SKM-1 (cell line): ENCODE measurements at regions not wholly inside any gene's neighbourhood (a gene's known extent, or its start where the extent isn't known, plus 50 kb on each side); places are given as distances from the start of the nearest gene placed in this dataset.

ENCODE experiments used
- DNase-seq: peaks from one replicate; lab custom pipeline; 2025; ENCODE audit not compliant: unreplicated experiment; lab: John Stamatoyannopoulos, UW

DNA sequence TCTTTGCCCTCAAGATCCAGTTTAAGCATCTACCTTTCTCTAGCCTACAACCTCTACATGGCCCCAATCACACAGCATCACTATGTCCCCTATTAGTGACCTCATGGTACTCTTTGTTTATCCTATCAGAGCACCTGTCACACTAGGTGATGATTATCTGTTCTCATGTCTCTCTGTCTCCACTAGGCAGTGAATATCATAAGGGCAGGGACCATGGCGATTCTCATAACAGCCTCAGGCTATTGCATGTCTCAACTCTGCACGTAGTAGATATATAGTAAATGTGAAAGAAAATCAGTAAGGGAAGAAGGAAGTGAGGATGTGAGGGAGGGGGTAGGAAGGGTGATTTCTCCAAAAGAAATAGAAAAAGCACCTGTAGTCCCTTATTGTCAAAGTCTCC is 311.0 kb downstream of the NSG2 start:
- DNase-seq, result no peak

DNA sequence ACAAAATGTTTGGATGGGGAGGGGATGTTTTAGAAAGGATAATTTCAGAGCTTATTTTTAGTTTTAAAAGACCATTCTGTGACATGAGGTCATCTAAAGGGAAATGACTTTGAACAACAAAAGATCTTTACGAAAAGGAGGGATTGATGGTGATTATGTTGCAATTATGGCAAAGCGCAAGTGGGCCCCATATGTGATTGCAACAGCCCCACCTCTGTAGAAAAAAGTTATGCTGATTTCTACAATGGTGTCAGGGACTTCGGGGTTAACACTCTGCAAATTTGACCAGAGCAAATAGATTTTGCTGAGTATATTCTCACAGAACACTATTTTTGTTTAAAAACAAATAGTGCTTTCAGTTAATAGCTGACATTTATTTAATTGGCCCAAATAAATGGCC is 312.8 kb downstream of the NSG2 start:
- peak; percentile 22 for DNase-seq

DNA sequence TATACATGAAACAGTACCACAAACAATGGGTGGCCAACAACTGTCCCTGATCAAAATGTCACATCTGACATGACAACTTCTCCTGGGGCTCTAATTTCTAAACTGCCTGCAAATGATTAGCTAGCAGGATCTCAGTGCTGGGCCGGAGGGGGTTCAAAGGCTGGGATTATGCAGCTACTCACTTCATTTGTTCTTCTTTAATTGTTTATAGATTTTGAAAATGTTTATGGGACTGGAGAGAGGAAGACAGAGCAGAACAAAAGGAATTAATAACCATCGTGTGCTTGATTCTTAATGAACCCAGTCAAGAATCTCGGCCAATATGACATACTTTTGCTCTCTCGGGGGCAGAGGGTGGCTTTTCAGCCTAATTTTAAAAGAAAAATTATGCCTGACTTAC is 313.6 kb downstream of the NSG2 start:
- DNase-seq, result no peak

DNA sequence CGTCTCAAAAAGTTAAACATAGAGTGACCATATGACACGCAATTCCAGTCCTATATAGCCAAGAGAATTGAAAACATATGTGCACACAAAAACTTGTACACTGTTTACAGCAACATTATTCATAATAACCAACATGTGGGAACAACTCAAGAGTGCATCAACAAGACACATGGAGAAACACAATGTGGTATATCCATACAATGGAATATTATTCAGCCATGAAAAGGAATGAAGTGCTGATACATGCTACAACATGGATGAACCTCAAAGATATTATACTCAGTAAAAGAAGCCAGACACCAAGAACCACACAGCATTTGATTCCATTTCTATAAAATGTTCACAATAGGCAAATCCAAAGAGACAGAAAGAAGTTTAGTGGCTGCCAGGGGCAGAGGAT is 317.0 kb downstream of the NSG2 start:
- DNase-seq, result no peak

DNA sequence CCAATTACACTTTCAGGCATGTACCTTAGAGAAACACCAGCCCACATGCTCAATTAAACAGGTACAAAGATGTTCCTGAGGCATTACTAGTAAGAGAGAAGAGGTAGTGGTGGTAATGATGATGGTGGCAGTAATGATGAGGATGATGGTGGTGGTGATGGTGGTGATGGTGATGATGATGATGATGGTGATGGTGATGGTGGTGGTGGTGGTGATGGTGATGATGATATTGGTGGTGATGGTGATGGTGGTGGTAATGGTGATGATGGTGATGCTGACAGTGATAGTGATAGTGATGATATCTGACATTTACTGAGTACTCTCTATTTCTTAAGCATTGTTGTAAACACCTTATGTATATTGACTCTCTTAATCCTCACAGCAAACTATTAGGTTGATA is 318.4 kb downstream of the NSG2 start:
- no peak for DNase-seq

DNA sequence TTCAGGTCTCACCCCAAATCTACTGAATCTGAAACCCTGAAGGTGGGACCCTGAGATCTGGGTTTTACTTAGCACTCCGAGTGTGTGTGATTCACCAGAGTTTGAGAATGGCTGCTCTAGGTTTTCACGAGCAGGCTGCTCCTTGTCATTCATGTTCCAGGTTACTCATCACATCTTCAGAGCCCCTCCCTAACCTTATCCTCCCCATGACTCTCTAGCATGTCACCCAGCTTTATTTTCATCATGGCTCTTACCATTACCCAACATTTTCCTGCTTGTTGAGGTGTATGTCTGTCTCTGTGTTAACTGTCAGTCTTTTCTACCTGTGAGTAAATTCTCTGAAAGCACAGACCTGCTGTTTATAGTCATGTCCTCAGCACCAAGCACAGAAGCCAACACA is 319.2 kb downstream of the NSG2 start:
- DNase-seq, result no peak

DNA sequence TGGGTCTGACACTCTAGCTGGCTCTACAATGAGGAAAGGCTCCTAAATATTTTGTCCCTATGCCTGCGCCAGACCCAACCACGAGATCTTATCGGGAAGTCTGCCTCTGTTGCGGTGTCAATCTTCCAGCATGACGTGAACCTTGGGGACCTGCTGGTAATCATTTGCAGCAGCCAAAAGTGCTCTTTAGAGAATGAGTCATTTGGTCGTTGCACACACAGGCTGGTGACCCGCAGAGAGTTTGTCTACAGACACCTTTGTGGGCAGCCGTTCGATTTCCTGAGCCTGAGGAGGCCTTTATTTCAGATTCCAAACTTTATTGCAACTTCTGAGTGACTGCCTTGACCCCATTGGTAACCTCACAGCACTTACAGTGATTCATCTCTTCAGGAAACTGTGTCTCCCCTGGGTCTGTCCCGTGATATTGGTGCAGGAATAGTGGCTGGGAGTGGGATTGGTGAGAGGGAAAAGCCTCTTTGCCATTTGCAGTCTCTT is 326.1 kb downstream of the NSG2 start:
- no peak for DNase-seq

DNA sequence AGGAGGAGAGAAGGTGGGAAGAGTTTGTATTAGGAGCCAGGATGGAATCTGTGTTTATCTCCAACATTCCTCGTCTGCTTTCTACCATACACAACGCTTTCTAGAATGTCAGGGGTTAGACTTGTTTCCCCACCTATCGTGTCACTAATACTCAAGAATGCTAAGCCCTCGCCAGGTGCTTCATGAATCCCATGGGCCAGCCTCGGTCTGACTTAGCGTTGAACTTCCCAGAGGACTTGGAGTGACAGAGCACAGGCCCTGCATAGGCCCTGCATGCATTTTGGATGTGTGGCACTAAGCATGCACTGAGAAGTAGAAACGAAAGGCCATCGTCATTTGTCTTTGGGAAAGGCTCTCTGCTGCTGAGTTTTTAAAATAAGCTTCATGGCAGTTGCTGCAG is 328.7 kb downstream of the NSG2 start:
- no peak for DNase-seq

DNA sequence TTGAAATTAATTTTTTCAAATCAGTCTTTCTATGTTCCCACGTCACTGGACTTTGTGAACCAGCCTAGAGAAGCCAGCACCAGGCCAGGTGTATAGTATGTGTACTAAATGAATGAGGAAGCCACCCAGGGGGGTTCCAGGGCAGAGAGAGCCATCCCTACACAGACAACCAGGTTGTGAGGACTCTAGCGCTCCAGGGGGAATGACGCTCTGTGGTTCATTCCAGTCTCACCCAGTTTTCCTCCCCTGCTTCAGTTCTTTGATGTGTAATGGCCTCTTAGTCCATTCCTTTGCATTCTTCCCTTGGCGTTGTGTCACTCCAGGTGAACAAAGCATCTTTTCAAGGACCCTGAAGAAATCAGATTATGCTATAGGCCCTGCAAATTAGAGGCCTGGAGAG is 330.6 kb downstream of the NSG2 start:
- DNase-seq, result no peak

DNA sequence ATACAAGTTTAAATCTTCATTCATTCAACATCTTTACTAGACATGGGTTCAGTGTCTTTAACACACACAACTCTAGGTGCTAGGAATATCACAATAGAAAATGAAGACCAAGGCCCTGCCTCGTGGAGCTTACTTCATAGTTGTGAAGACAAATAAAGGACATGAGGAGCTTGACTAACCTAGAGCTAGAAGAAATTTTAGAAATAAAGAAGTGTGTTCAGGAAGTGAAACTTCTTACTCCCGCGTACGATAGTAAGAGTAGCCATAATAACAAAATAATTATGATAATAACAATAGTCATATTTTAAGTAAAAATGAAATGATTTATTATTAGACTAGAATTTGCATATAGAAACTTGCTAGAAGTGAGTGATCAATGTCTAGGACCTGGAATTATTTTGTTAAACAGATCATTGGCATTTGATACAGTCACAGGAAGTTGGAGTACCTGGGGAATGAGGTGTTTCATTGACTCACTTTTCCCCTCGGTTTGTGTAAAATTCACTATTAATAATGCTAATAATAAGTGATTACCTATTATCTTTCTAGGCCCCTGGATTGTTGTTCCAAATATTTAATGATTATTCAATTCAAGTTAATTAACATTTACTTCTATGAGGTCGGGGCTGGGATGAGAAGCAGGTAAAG is 331.3 kb downstream of the NSG2 start:
- no peak for DNase-seq

DNA sequence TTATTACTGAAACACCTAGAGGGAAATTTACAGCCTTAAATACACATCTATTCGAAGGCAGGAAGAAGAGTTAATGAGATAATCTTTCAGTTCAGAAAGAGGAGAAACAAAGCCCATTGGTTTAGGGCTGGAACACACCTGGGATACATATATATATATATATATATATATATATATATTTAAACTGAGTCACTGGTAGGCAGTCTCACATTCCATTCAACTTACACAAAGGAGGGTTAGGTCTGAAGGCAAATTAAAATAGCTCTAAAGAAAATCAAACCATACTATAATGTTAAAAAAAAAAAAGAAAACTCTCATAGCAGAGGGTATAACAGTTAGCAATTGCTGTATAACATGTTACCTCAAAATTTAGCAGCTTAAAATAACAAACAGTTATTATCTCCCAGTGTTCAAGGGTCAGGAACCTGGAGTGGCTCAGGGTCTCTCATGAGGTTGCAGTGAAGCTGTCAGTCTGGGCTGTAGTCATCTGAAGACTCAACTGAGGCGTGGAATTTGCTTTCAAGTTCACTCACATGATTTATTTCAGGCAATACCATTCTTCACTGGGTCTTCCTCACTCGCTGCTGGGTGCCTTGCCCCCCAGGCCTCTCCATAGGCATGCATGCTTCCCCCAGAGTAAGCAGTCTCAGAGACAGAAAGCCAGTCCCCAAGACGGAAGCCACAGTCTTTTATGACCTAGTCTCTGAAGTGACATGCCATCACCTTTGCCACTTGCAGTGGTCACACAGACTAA is 332.8 kb downstream of the NSG2 start:
- no peak for DNase-seq

DNA sequence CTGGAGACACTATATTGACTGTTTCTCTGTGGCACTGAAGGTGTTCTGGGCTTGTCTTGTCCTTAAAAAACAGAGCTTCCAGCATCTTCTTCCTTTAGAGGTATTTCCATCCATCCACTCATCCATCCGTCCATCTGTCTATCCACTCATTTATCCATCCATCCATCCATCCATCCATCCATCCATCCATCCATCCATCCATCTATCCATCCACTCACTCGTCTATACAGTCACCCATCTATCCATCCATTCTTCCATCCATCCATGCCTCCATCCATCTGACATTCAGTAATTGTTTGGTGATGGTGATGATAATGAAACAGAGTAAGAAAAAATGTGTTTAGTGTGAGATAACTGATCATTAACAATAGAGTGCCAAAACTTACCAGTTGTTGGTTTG is 334.8 kb downstream of the NSG2 start:
- DNase-seq, result no peak

DNA sequence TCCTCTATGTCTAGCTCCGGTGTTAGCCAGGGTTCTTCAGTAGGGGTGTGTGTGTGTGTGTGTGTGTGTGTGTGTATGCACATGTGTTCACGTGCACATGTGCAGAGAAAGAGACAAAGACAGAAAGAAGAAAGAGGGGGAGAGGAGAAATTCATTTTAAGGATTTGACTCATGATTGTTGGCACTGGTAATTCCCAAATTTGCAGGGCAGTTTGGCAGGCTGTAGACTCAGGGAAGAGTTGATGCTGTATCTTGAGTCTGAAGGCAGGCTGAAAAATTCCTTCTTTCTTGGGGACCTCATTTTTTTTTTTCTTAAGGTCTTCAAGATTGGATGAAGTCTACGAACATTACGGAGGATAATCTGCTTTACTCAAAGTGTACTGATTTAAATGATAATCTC is 335.7 kb downstream of the NSG2 start:
- no peak for DNase-seq

DNA sequence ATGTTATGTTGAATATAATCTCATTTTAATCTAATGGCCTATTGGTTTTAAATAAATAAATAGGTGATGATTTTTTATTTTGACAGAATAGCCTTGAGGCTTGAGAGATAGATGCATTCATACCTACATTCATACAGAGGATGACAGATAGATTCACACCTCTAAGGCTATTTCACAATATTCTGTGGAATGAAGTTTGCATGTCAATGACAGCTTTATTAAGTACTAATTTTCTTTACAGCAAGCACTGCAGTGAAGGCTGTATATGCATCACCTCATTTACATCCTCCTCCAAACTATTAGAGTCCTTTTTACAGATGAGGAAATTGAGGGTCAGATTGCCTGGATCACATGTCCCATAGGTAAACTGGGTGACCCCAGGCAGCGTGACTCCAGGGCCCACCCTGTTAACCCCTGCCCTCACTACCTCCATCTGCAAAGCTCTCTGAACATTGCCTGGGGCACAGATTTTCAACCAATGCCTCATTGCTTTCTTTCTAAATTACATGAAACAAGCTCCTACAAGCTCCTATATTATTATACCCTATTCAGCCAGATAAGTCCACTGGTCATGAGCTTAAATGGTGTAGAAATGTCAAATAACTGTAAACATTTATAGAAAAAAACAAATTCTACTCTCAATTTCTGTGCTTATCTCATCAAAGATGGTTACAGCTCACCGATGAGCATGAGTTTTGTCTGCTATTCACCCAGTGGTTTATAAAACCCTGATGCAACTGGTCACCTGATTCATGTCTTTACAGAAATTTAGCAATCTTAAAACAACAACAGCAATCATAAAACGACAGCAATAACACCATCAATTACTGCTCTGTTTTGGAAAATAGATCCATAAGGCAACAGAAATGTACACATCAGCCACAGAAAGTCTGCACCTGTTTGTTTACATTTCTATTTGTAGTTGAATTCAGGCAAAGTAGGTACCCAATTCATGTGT is 338.0 kb downstream of the NSG2 start:
- no peak for DNase-seq

DNA sequence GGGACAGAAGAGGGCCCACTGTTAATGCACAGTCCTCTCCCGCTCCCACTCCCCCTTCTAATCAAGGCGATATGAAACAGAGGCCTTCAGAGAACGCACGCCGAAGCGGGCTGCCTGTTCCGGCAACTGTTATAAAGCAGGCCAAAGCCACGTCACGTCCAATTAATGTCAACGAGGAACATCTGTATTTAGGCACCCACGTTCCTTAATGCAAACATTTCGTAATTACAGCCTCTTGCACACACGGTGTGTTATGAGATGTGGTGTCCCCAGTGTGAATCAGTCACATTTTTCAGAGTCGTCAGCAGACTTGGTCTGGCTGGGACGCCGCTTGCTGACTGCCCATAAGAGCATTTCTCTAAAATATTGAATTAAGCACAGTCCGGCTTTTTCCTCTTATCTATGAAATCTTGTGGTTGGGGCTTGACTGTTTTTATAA is 339.0 kb downstream of the NSG2 start:
- no peak for DNase-seq

DNA sequence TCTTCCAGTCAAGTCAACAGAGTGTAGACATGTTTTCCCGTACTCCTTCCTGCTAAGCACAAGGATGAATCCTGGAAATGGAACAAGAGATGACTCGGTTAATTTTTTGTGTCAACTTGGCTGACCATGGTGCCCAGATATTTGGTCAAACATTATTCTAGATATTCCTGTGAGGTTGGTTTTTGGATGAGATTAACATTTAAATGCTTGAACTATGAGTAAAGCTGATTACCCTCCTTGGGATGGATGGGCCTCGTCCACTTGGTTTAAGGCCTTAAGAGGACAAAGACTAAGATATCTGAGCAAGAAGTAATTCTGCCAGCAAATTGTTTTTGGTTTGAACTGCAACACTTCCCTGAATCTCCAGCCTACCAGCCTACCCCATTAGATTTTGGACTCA is 338.1 kb upstream of the MSX2 start:
- DNase-seq, result no peak

DNA sequence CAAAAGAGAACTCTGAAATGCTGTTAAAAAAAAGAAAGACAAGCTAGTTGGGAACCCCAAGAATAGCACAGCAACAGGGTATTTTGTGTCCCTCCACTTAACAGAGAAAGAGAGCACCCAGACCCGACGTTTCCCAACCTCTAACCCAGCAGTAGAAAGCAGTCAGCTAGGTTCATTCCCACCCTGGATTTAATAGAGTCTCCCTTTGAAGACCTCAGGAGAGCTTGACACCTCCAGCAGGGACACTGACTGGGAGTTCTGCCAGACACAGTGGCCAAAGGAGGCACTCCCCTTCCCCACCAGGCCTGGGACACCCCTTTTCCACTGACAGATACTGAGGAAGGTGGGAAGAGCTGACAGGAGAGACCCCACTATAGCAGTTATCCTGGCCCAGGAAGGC is 337.5 kb upstream of the MSX2 start:
- no peak for DNase-seq

DNA sequence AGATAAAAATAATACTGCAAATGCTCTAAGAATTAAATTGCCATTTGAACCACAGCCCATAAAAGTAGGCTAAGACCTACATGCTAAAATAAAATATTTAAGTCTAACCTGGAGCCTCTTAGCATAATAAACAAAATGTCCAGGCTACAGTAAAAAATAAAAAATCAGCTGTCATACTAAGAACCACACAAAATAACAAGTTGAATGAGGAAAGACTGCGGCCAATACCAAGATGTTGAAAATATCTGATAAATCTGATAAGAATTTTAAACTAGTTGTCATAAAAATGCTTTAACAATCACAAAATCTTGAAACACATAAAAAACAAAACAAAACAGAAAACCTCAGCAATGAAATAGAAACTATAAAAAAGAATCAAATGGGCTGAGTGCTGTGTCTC is 336.9 kb upstream of the MSX2 start:
- DNase-seq, result no peak

DNA sequence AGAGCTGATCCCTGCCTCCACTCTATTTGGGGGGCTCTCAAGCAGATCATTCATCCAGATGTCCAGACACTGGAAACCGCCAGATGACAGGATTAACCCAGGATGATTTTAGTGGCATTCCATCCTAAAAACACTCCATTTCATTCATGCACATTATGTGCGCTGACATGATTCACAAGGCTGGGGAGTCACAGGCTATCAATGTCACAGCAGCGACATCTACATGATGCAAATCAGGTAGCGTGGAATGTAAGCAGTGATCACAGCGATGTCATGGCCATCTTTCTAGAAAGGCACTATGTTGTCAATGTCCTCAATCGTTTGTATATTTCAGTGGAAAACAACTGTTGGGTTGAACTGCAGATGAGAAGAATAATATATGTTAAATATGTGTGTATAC is 331.5 kb upstream of the MSX2 start:
- DNase-seq, result no peak

DNA sequence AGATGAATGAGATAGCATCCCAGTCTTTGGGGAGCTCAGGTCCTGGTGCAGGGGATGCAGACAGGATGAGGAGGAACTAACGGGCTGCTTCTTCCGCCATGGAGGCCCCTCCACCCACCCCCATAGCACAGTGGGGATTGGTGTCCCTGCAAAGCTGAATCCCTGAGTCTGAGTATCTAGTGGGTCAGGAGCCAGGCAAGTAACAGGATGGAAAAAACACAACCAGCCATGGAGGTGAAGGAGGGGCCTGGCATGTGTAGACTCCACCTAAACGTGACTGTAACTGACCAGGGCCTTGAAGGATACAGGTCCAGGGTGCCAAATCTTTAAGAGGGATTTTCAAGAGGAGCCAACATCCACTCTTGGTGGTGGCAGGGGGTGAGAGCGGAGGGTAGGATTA is 327.8 kb upstream of the MSX2 start:
- no peak for DNase-seq

DNA sequence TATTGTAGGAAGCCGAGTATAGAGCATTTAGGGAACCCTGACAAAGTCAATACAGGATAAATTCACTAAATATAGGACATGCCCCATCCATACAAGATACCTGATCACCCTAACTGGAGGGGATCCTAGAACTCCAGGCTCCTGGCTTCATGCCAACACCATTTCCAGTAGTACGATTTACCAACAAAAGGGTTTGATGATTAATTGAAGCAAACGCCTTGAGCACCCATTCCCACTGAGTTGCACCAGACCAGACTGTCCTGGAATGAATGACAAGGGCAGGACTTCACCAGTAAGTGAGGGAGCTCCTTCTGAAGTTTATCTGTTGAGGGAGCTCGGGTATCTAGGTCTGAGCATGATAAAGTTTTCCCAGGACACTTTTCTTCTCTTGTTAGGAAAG is 327.2 kb upstream of the MSX2 start:
- DNase-seq, result no peak

DNA sequence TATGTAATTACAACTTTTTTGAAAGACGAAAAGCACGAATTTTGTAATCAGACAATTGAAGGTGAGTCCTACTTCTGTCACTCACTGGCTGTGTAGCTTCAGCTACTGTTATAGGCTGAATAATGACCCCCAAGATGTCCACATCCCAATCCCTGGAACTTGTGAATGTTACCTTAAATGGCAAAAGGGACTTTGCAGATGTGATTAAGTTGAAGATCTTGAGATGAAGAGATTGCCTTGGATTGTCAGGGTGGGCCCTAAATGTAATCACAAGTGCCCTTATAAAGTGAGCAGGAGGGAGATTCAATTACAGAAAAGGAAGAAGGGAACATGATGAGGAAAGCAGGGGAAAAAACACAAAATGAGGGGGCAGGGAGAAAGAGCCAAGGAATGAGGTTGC is 326.2 kb upstream of the MSX2 start:
- DNase-seq, result no peak
